Upper lobe of right lung (tissue), 1 donor: ENCODE measurements at regions not wholly inside any gene's neighbourhood (a gene's known extent, or its start where the extent isn't known, plus 50 kb on each side); places are given as distances from the start of the nearest gene placed in this dataset.
"Not testable (repeated sequence)": the region's sequence is repeated elsewhere in the genome, so short reads cannot be mapped to it uniquely, and the experiment has no call there.

Experiments
- ATAC-seq: fragments of 200-7000 bp; cut with Tn5 transposase; one replicate; pipeline ENCODE4 v1.9.1; 2020; ENCODE audit warnings: mild to moderate bottlenecking, moderate library complexity
- DNase-seq: peaks from one replicate; pipeline ENCODE4 v3.0.0-alpha.2; 2020
- H3K27ac ChIP-seq: fragments of 200-600 bp; one replicate; pipeline ENCODE4 v1.8.0; 2022
- H3K27me3 ChIP-seq: fragments of 200-600 bp; one replicate; pipeline ENCODE4 v1.8.0; 2022; ENCODE audit warnings: mild to moderate bottlenecking
- H3K36me3 ChIP-seq: fragments of 200-600 bp; one replicate; pipeline ENCODE4 v1.8.0; 2022
- H3K4me1 ChIP-seq: fragments of 200-600 bp; one replicate; pipeline ENCODE4 v1.8.0; 2022
- H3K4me3 ChIP-seq: fragments of 200-600 bp; one replicate; pipeline ENCODE4 v1.8.0; 2022; ENCODE audit warnings: mild to moderate bottlenecking
- H3K9me3 ChIP-seq: fragments of 200-600 bp; one replicate; pipeline ENCODE4 v1.8.0; 2022
- intact Hi-C: fragments of 100-400 bp; cut with DNase I; formaldehyde crosslinking; loops from one replicate; pipeline ENCODE4 v1.11.0; 2022
- TF ChIP-seq, protein P1 (sequence below): fragments of 200-600 bp; IDR thresholded peaks from one replicate; pipeline ENCODE4 v1.8.0; 2022; ENCODE audit warnings: antibody characterized with exemption
- donor health status: DM: no; HTN: yes; CAD: no; lungs with severe emphysema.

- no peaks in the 10 kb centered on the region for H3K27me3 ChIP-seq
- no peaks in the 10 kb centered on the region for H3K36me3 ChIP-seq
- H3K4me1 ChIP-seq = no peaks in the 10 kb centered on the region
- no peak for ATAC-seq
- TF ChIP-seq, protein P1, sequence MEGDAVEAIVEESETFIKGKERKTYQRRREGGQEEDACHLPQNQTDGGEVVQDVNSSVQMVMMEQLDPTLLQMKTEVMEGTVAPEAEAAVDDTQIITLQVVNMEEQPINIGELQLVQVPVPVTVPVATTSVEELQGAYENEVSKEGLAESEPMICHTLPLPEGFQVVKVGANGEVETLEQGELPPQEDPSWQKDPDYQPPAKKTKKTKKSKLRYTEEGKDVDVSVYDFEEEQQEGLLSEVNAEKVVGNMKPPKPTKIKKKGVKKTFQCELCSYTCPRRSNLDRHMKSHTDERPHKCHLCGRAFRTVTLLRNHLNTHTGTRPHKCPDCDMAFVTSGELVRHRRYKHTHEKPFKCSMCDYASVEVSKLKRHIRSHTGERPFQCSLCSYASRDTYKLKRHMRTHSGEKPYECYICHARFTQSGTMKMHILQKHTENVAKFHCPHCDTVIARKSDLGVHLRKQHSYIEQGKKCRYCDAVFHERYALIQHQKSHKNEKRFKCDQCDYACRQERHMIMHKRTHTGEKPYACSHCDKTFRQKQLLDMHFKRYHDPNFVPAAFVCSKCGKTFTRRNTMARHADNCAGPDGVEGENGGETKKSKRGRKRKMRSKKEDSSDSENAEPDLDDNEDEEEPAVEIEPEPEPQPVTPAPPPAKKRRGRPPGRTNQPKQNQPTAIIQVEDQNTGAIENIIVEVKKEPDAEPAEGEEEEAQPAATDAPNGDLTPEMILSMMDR = no peak
- H3K4me3 ChIP-seq = no peak overlapping the region
- DNase-seq = no peak
- intact Hi-C loops = no loop called here
- no peak overlapping the region for H3K27ac ChIP-seq
- no peaks in the 10 kb centered on the region for H3K9me3 ChIP-seq
Measured at GRCh38 chr10:33602278-33602677, 267.8 kb upstream of the NRP1 start.

DNA sequence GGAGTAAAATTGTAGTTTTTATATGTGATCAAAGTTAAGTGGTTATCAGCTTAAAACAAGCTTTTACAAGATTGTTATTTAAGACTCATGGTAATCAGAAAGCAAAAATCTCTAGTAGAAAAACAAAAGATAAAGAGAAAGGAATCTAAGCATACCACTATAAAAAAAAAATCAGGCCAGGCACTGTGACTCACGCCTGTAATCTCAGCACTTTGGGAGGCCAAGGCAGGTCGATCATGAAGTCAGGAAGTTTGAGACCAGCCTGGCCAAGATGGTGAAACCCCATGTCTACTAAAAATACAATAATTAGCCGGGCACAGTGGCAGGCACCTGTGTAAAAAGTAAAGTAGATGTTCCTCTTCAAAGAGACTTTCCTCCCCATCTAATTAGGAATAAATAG lies 265.9 kb upstream of the NRP1 start:
- no peak for DNase-seq
- no peaks in the 10 kb centered on the region for H3K4me1 ChIP-seq
- H3K9me3 ChIP-seq = no peaks in the 10 kb centered on the region
- no peaks in the 10 kb centered on the region for H3K36me3 ChIP-seq
- no peaks in the 10 kb centered on the region for H3K27me3 ChIP-seq
- TF ChIP-seq, protein P1 = no peak
- intact Hi-C loops = no loop called here
- no peak overlapping the region for H3K27ac ChIP-seq
- no peak for ATAC-seq
- no peak overlapping the region for H3K4me3 ChIP-seq

- Histone ChIP-seq H3K4me3 (no peak overlapping the region), H3K4me1 (no peaks in the 10 kb centered on the region), H3K27me3 (no peaks in the 10 kb centered on the region), H3K9me3 (no peaks in the 10 kb centered on the region), H3K27ac (no peak overlapping the region), H3K36me3 (no peaks in the 10 kb centered on the region)
- TF ChIP-seq, protein P1 = no peak
- DNase-seq (no peak), ATAC-seq (no peak)
- intact Hi-C loops = no loop called here
Measured at GRCh38 chr10:33596422-33596821, 262.0 kb upstream of the NRP1 start.

GRCh38 chr10:33594475-33594874 lies 260.0 kb upstream of the NRP1 start:
- TF ChIP-seq, protein P1 = no peak
- intact Hi-C loops = no loop called here
- H3K27me3 ChIP-seq = no peaks in the 10 kb centered on the region
- H3K4me3 ChIP-seq = no peak overlapping the region
- H3K9me3 ChIP-seq = no peaks in the 10 kb centered on the region
- no peaks in the 10 kb centered on the region for H3K4me1 ChIP-seq
- H3K36me3 ChIP-seq = no peaks in the 10 kb centered on the region
- no peak overlapping the region for H3K27ac ChIP-seq
- no peak for DNase-seq
- no peak for ATAC-seq

GRCh38 chr10:33588974-33589600 lies 254.6 kb upstream of the NRP1 start:
- intact Hi-C loops = no loop called here
- no peaks in the 10 kb centered on the region for H3K27me3 ChIP-seq

DNA sequence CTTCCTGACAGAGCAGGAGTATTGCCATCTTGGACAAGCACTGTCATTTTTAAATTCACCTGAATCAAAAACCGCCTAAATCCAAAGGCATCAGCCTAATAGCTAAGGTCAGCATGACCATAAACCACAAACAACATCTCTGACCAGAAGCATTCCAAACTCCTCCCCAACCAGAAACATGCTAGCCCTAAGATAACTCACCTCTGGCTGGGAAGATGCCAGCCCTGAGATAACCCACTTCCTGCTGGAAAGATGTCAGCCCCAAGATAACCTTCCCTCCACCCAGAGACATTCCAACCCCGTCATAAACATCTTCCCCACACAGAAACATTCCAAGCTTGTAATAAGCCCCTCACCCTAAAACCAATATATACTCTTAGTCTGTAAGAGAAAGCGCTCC lies 250.1 kb upstream of the NRP1 start:
- DNase-seq, H3K9me3 ChIP-seq, H3K4me3 ChIP-seq, H3K27ac ChIP-seq, H3K27me3 ChIP-seq, ATAC-seq, H3K36me3 ChIP-seq, intact Hi-C loops, H3K4me1 ChIP-seq: not testable (repeated sequence)

More at GRCh38 chr10:33588974-33589600, 254.6 kb upstream of the NRP1 start:
- Histone ChIP-seq H3K36me3 (no peaks in the 10 kb centered on the region), H3K9me3 (no peaks in the 10 kb centered on the region), H3K4me3 (no peak overlapping the region), H3K27ac (no peak overlapping the region), H3K4me1 (no peaks in the 10 kb centered on the region)
- TF ChIP-seq, protein P1 = no peak
- DNase-seq (no peak), ATAC-seq (no peak)
